22Rv1 (cell line): ENCODE measurements at regions not wholly inside any gene's neighbourhood (a gene's known extent, or its start where the extent isn't known, plus 50 kb on each side); places are given as distances from the start of the nearest gene placed in this dataset.

ENCODE experiments used
- CTCF ChIP-seq: fragments of 450-650 bp; IDR thresholded peaks from 2 replicates; pipeline ENCODE4 v1.5.1; 2017; ENCODE audit warnings: mild to moderate bottlenecking
- ZFX ChIP-seq: fragments of 450-650 bp; IDR thresholded peaks from 2 replicates; pipeline ENCODE4 v1.6.1; 2017; ENCODE audit warnings: antibody characterized with exemption, borderline replicate concordance

GRCh38 chr7:25772802-25773201 is 379.2 kb upstream of the NFE2L3 start:
- TF ChIP-seq CTCF: no peak
- TF ChIP-seq ZFX: no peak
